Brain microvascular endothelial cell (primary cell): ENCODE measurements at regions not wholly inside any gene's neighbourhood (a gene's known extent, or its start where the extent isn't known, plus 50 kb on each side); places are given as distances from the start of the nearest gene placed in this dataset.

Experiments used
- DNase-seq: peaks from one replicate; pipeline ENCODE4 v3.0.0-alpha.2; 2020
- H3K27ac ChIP-seq: fragments of 250-450 bp; sonication (Bioruptor Pico); 2 replicates; pipeline ENCODE4 v1.5.1; 2020; ENCODE audit warnings: mild to moderate bottlenecking, moderate library complexity
- H3K27me3 ChIP-seq: fragments of 250-450 bp; sonication (Bioruptor Pico); replicated peaks from 2 replicates; pipeline ENCODE4 v1.5.1; 2020; ENCODE audit warnings: mild to moderate bottlenecking
- H3K36me3 ChIP-seq: fragments of 250-450 bp; sonication (Bioruptor Pico); replicated peaks from 2 replicates; pipeline ENCODE4 v1.5.1; 2020; ENCODE audit warnings: mild to moderate bottlenecking
- H3K4me3 ChIP-seq: 2 replicates; pipeline ENCODE4 v1.5.1; 2011; ENCODE audit warnings: low read depth, mild to moderate bottlenecking, control low read depth, low read length, moderate library complexity
- CTCF ChIP-seq: IDR thresholded peaks from 2 replicates; pipeline ENCODE4 v1.5.1; 2011; ENCODE audit warnings: low read depth, mild to moderate bottlenecking, moderate library complexity, low read length, control low read depth, inconsistent platforms; ENCODE audit errors: missing control alignments
- in situ Hi-C: cut with HindIII; loops from 2 replicates; pipeline ENCODE4 v1.10.0; 2017; ENCODE audit warnings: low sequenced_read_pairs, low pct_ligation_motif_present

DNA sequence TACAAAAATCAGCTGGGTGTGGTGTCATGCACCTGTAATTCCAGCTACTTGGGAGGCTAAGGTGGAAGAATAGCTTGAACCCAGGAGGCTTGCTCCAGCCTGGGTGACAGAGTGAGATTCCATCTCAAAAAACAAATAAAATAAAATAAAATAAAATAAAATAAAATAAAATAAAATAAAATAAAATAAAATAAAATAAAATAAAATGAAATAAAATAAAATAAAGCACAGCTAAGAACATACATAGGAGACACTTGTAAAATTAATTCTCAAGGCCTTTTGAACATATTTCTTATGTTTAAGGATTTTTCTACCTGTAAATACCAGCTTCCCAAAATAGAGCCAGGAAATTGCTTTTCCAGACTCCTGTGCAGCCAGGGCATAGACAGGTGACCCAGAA, 703.0 kb downstream of the ZPLD1 start:
- no peaks in the 10 kb centered on the region for H3K27me3 ChIP-seq
- no peak overlapping the region for H3K4me3 ChIP-seq
- no peak for TF ChIP-seq CTCF
- no peak overlapping the region for H3K27ac ChIP-seq
- H3K36me3 ChIP-seq, result no peaks in the 10 kb centered on the region
- in situ Hi-C loops, result no loop called here
- no peak for DNase-seq

GRCh38 chr3:103158183-103158582, 723.4 kb downstream of the ZPLD1 start:
- Histone ChIP-seq H3K27ac (no peak overlapping the region), H3K36me3 (no peaks in the 10 kb centered on the region), H3K4me3 (no peak overlapping the region), H3K27me3 (no peaks in the 10 kb centered on the region)
- no peak for DNase-seq
- in situ Hi-C loops, result no loop called here
- no peak for TF ChIP-seq CTCF

DNA sequence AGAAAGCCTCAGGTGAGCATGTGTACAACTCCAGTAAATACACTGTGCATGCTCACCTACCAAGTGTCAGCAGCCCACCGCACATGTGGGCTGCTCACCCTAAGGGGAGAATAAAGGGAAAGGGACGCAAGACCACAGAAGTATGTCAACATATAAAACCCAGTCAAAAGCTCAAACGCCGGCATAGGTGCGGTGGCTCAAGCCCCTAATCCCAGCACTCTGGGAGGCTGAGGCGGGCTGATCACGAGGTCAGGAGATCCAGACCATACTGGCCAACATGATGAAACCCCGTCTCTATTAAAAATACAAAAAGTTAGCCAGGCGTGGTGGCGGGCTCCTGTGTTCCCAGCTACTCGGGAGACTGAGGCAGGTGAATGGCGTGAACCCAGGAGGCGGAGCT, 732.1 kb downstream of the ZPLD1 start:
- Histone ChIP-seq H3K27me3 (no peaks in the 10 kb centered on the region), H3K4me3 (no peak overlapping the region), H3K36me3 (no peaks in the 10 kb centered on the region), H3K27ac (no peak overlapping the region)
- no peak for TF ChIP-seq CTCF
- in situ Hi-C loops, result no loop called here
- no peak for DNase-seq

GRCh38 chr3:103167850-103168249, 733.0 kb downstream of the ZPLD1 start:
- H3K4me3 ChIP-seq, result no peak overlapping the region
- no peak overlapping the region for H3K27ac ChIP-seq
- no peak for DNase-seq
- in situ Hi-C loops, result no loop called here
- no peak for TF ChIP-seq CTCF
- H3K36me3 ChIP-seq, result no peaks in the 10 kb centered on the region
- H3K27me3 ChIP-seq, result no peaks in the 10 kb centered on the region

GRCh38 chr3:103169289-103169688, 734.5 kb downstream of the ZPLD1 start:
- Histone ChIP-seq H3K27ac (no peak overlapping the region), H3K27me3 (no peaks in the 10 kb centered on the region), H3K4me3 (no peak overlapping the region), H3K36me3 (no peaks in the 10 kb centered on the region)
- TF ChIP-seq CTCF, result no peak
- in situ Hi-C loops, result no loop called here
- no peak for DNase-seq

DNA sequence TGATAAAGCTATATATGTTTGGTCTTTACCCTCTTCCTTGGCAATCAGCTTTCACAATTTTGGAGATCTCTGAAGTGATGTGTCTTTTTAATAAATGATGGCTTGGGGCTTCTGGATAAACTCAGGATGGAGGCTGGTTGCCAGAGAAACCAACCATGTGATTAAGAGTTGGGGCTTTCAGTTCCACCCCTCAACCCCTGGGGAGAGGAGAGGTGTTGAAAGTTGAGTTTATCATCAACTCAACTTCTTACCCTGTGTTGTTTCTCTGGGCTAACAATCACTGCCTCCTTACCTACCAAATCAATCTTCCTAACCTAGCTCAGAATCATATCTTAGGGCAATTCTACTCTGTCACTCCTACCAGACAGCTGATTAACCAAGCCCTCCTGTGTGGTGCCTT, 735.8 kb downstream of the ZPLD1 start:
- no peak overlapping the region for H3K27ac ChIP-seq
- TF ChIP-seq CTCF, result no peak
- H3K4me3 ChIP-seq, result no peak overlapping the region
- no peaks in the 10 kb centered on the region for H3K27me3 ChIP-seq
- in situ Hi-C loops, result no loop called here
- H3K36me3 ChIP-seq, result no peaks in the 10 kb centered on the region
- DNase-seq, result no peak
